ENCODE measurements at regions not wholly inside any gene's neighbourhood (a gene's known extent, or its start where the extent isn't known, plus 50 kb on each side); places are given as distances from the start of the nearest gene placed in this dataset.

- DNase-seq = no peak
Observed at GRCh38 chr4:104418286-104418685, 76.4 kb downstream of the CXXC4 start.

GRCh38 chr4:104417357-104417882, 77.3 kb downstream of the CXXC4 start:
- no peak for DNase-seq

GRCh38 chr4:104416725-104417356, 77.9 kb downstream of the CXXC4 start:
- no peak for DNase-seq

GRCh38 chr4:104413487-104413886, 81.2 kb downstream of the CXXC4 start:
- no peak for DNase-seq

DNA sequence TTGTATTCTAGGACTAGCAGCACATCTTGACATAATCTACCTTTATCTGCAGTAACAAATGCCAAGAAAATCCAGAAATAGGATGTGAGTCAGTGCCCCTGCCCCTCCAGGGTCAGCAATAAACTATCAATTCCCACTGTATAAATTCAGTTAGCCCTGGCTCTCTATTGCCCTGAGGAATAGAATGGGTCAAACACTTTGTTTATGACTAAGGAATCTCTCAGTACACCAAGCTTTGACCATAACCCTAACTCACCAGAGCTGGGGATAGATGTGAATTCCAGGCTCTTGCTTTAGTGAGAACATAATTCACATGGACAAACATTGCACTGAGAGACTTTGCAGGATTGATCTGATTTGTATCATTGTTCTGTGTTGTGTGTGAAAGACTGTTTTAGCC, 82.3 kb downstream of the CXXC4 start:
- DNase-seq = no peak

DNA sequence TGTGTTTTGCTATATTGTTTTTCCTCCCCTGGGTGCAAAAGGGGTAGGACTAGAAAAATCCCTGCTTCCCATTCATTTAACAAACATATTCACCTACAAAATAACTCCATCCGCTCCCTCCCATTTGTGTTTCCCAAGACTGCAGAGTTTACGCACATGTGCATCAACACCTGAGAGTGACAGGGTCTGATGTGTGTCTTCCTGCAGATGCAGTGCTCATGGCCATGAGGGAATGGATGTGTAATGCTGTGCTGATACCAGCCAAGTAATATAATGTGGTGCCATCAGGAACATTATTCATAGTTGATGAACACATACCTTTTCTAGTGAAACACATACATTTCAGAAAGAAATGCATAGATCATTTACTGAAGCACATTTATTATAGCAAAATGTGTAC, 83.2 kb downstream of the CXXC4 start:
- no peak for DNase-seq

- no peak for DNase-seq
Observed at GRCh38 chr4:104408878-104409277, 85.8 kb downstream of the CXXC4 start.

DNA sequence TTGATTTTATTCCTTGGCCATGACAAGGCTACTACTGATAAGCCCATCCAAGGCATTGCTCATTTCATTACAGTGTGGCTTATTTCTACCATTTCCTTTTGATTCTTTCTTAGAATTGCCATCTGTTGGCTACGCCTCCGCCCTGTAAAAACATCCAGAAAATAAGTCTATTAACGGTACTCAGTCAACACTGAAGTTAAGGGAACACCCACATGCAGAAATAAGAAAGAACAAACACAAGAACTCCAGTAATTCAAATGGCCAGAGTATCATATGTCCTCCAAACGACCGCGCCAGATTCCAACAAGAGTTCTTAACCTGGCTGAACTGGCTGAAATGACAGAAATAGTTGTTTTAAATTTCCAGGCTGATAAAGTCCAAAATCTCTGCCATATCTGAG, 90.3 kb downstream of the CXXC4 start:
- DNase-seq = no peak

DNA sequence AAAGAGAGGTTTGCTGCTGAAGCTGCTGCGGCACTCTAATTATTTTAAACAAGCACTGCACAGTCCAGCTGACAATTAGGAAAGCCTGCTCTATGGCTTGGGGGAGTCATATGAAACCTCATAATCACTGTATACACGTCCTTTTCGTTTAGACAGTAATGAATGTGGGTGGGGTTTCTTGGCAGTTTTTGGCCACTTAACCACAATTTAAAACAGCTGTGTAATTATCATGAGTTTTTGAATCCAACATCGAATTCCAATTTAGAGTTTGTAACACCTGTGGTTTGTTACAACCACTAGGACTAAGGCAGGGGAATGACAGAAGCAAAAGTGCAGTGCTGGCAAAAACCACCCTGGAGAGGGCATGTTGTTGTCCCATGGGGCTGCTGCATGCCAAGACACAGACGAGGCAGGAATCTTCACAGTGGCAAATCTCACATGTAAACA, 99.5 kb downstream of the CXXC4 start:
- peak; percentile 7 for DNase-seq

- peak; percentile 39 for DNase-seq
Observed at GRCh38 chr4:104394406-104395167, 100.1 kb downstream of the CXXC4 start.

GRCh38 chr4:104393655-104394324, 100.9 kb downstream of the CXXC4 start:
- DNase-seq = no peak

GRCh38 chr4:104385713-104386112, 109.0 kb downstream of the CXXC4 start:
- no peak for DNase-seq

GRCh38 chr4:104382961-104383360, 111.7 kb downstream of the CXXC4 start:
- DNase-seq = no peak

DNA sequence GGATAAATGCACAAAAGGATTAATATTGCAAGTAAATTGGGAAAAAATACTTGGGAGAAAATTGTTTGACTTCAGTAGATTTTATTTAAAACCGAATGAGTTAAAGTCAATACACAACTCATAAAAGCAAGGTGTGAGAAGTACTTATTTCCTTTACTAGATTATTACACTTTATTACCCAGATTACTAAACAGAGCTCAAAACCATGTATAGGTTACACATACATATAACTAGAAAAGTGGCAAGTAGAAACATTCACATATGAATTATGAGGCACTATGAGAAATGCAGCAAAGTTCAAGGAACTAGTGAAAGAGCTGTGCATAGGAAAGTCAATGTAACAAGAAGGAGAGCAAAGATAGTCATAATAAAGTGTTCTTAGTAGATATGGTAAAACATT, 113.0 kb downstream of the CXXC4 start:
- DNase-seq = no peak

DNA sequence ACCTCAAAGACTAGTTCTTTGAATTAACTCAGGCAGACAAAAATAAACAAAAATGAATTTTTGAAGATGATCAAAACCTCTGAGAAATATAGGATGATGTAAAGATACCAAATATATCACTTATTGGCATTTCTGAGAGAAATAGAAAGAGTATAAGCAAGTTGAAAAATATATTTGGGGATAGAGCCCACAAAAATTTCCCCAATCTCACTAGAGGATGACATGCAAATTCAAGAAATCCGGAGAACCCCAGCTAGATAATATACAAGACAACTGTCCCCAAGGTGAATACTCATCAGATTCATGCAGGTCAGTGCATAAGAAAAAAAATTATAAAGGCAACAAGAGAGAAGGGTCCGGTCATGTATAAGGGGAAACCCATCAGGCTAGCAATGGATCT, 129.1 kb downstream of the CXXC4 start:
- DNase-seq = no peak

DNA sequence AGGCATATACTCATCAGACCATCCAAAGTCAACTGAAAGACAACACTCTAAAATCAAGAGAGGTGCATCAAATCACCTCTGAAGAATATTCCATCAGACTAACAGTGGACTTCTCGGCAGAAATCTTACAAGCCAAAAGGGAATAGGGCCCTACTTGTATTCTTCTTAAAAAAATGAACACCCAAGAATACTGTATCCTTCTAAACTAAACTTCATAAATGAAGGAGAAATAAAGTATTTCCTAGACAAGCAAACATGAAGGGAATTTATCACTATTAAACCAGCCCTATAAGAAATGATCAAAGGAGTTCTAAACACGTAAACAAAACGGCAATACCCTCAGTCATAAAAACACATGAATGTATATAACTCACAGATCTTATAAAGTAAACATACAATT, 141.2 kb downstream of the CXXC4 start:
- DNase-seq = no peak

- no peak for DNase-seq
Observed at GRCh38 chr4:104352211-104352610, 142.5 kb downstream of the CXXC4 start.

DNA sequence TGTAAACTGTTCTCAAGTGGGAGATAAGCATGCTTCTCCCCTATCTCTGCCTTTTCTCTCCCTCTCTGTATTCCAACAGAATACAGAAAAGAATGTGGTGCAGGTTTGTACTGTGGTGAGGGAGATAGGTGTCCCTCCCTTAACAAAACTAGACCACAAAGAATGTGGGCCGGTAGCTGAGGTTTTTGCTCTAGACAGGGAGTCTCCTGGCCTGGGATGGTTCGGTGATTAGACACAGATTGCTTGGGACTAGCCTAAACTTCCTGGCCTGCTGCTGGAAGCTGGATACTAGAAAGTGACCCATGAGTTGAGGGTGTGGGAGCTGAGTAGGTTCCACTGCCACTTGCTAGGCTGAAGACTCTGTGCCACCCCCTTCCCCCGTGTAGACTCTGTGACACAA, 143.0 kb downstream of the CXXC4 start:
- DNase-seq = no peak

DNA sequence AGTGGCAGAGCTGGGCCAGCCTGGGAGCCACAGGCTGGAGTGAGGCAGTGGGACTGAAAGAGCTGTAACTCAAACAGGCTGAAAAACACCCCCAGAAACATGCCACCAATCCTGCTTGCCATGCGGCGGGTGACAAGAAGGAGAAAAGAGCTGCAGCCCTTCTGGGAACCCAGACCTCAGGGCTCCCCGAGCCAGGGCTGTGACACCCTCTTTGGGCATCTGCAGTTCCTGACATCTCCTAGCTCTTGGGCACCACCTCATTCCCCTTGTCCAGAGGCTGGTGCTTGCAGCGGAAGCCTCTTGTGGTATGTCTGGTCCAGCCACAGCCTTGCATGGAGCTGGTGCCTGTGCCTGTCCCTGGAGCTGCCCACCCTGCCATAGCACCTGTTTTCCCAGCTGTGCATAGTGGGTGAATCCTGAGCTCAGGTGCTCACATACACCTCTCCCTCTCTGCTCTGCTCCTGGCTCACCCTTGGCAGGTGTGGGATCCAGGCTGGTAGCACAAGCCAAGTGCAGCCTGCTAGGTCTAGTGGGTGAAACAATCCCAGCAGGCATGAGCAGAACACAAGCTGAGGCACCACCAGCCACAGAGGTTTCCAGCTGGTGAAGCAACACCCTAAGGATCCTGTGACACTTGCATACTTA, 149.0 kb downstream of the CXXC4 start:
- DNase-seq = no peak

DNA sequence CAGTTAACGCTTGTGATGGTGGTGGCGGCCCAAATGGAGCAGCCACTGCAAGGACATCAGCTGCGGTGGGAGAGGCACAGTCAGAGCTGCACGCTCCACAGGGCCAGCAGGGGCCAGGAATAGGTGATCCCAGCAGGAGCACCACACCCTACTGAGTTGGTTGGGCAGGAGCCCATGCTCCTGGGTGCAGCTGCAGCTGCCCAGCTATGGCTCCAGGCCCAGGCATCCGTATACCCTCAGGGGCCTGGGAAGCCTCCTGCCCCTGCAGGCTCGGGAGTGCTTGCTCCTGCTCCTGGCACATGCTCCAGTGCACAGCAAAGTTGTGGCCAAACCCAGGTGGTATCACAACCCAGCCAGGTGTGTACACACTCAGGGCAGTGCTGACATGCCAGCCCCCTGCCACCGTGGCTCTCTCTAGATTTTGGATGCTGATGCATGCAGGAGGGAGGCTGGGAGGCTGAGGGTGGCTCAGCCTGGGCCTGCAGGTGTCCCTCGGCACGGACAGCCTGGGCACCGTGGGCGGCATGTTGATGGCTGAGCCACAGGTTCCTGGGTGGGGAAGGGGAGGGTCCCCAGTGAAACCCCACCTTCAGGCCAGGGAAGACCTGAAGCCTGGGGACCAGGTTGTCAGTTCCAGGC, 150.2 kb downstream of the CXXC4 start:
- DNase-seq = no peak

- DNase-seq = no peak
Observed at GRCh38 chr4:104334410-104334809, 160.3 kb downstream of the CXXC4 start.

GRCh38 chr4:104330125-104330905, 164.4 kb downstream of the CXXC4 start:
- DNase-seq = no peak

Data from NCI-H1694 treated with DMSO at 0.1 percent for 48 hours (cell line).